Activated B cell treated with CpG ODN at 0.5 μM for 24 hours (primary cell): ENCODE measurements at regions not wholly inside any gene's neighbourhood (a gene's known extent, or its start where the extent isn't known, plus 50 kb on each side); places are given as distances from the start of the nearest gene placed in this dataset.

ENCODE experiments used
- ATAC-seq: fragments of 200-7000 bp; cut with Tn5 transposase; one replicate; pipeline ENCODE4 v1.10.0; 2021; ENCODE audit warnings: low read depth, mild to moderate bottlenecking, moderate library complexity
- CTCF ChIA-PET: fragments of 350-600 bp; sonication (Branson Sonifier 250); formaldehyde crosslinking; loops from one replicate; lab custom pipeline; 2021; ENCODE audit warnings: antibody characterized with exemption; lab: Charles Lee
- POLR2A ChIA-PET: fragments of 350-600 bp; sonication (Branson Sonifier 250); formaldehyde crosslinking; loops from one replicate; lab custom pipeline; 2021; ENCODE audit warnings: antibody characterized with exemption; lab: Charles Lee
- DNase-seq: peaks from one replicate; pipeline ENCODE4 v3.0.0; 2022
- H3K27ac Mint-ChIP-seq: one replicate; pipeline ENCODE4 v1.8.0; 2020; ENCODE audit warnings: mixed read lengths
- H3K27me3 Mint-ChIP-seq: one replicate; pipeline ENCODE4 v1.8.0; 2021; ENCODE audit warnings: mixed read lengths
- H3K36me3 Mint-ChIP-seq: one replicate; pipeline ENCODE4 v1.8.0; 2021; ENCODE audit warnings: low read depth, mixed read lengths
- H3K4me1 Mint-ChIP-seq: one replicate; pipeline ENCODE4 v1.8.0; 2021; ENCODE audit warnings: mixed read lengths
- H3K4me3 Mint-ChIP-seq: one replicate; pipeline ENCODE4 v1.8.0; 2020; ENCODE audit warnings: mild to moderate bottlenecking, mixed read lengths
- H3K9me3 Mint-ChIP-seq: one replicate; pipeline ENCODE4 v1.8.0; 2020; ENCODE audit warnings: mixed read lengths
- intact Hi-C: fragments of 100-400 bp; cut with micrococcal nuclease; formaldehyde crosslinking; loops from one replicate; pipeline ENCODE4 v1.15.1; 2024
- TF ChIP-seq, protein P1 (sequence below): fragments of 200-600 bp; IDR thresholded peaks from one replicate; pipeline ENCODE4 v1.8.0; 2022; ENCODE audit warnings: antibody characterized with exemption, mild to moderate bottlenecking

DNA sequence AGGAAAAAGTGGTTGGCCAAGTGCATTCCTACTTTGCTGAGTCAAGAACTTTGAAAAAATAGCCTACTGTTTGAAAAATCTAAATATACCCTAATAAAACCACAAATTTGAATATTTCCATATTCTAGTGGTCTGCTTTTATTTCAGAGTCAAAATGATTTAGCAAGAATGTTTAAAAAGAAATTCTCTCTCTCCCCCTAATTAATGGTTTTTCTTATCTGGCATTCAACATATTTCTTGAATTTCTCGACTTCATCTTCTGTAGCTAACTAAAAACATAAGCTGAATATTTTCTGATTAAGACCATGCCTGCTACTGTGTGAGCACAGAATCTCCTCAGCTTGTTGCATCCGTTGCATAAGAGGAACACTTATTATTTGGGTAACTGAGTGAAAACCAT is 563.5 kb upstream of the TBL1XR1 start:
- H3K9me3 Mint-ChIP-seq: no peaks in the 10 kb centered on the region
- POLR2A ChIA-PET: no interaction called here
- intact Hi-C loops: no loop called here
- TF ChIP-seq, protein P1, sequence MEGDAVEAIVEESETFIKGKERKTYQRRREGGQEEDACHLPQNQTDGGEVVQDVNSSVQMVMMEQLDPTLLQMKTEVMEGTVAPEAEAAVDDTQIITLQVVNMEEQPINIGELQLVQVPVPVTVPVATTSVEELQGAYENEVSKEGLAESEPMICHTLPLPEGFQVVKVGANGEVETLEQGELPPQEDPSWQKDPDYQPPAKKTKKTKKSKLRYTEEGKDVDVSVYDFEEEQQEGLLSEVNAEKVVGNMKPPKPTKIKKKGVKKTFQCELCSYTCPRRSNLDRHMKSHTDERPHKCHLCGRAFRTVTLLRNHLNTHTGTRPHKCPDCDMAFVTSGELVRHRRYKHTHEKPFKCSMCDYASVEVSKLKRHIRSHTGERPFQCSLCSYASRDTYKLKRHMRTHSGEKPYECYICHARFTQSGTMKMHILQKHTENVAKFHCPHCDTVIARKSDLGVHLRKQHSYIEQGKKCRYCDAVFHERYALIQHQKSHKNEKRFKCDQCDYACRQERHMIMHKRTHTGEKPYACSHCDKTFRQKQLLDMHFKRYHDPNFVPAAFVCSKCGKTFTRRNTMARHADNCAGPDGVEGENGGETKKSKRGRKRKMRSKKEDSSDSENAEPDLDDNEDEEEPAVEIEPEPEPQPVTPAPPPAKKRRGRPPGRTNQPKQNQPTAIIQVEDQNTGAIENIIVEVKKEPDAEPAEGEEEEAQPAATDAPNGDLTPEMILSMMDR: no peak
- no peaks in the 10 kb centered on the region for H3K36me3 Mint-ChIP-seq
- no peak overlapping the region for H3K4me3 Mint-ChIP-seq
- no peaks in the 10 kb centered on the region for H3K27me3 Mint-ChIP-seq
- CTCF ChIA-PET: no interaction called here
- no peak overlapping the region for H3K27ac Mint-ChIP-seq
- H3K4me1 Mint-ChIP-seq: no peaks in the 10 kb centered on the region
- ATAC-seq (no peak), DNase-seq (no peak)

DNA sequence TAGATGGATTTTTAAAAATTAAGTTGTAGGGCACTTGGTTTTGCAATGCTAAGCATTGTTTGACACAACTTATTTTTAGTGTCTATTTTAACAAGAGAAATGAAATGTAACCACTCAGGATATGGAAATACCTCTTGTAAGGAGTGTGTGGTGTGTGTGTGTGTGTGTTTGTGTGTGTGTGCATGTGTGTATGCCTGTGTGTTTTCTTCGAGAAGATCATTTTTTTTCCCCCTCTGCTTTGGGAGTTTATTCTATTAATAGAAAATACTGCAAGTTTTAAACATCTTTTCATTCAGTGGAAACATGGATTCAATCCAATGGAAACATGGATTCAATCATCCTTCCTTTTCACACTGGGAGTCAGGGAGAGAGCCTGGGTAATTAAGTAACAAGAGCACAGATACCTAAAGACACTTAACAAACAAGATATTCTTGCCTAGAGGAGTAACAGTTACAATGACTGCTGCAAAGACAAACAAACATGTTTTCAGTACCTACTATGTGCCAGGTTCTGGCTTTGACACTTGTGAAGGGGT is 567.2 kb upstream of the TBL1XR1 start:
- TF ChIP-seq, protein P1: no peak
- Mint-ChIP-seq H3K9me3 (peaks cover 10% of the 10 kb centered on the region), H3K27me3 (no peaks in the 10 kb centered on the region), H3K4me1 (no peaks in the 10 kb centered on the region), H3K27ac (no peak overlapping the region), H3K36me3 (no peaks in the 10 kb centered on the region), H3K4me3 (no peak overlapping the region)
- intact Hi-C loops: no loop called here
- ATAC-seq (no peak), DNase-seq (no peak)
- ChIA-PET CTCF (no interaction called here), POLR2A (no interaction called here)

DNA sequence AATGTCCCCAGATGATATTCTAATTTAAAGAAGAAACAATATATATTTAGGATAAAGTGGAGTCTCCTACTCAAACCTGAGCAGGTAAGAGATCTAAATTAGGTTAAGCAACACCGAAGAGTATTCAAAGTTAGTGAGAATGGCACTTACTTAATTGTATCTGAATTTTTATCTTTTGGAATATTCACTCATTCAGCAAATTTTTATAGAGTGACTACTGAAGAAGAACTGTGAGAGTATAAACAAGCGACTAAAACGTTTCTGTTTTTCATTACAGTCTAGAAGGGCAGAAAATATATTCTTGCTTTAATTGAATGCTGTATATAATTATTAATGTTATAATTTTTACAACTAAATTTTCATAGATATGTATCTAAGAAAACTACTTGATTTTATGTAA is 567.7 kb upstream of the TBL1XR1 start:
- Mint-ChIP-seq H3K36me3 (no peaks in the 10 kb centered on the region), H3K4me3 (no peak overlapping the region), H3K9me3 (peaks cover 10% of the 10 kb centered on the region), H3K4me1 (no peaks in the 10 kb centered on the region), H3K27ac (no peak overlapping the region), H3K27me3 (no peaks in the 10 kb centered on the region)
- CTCF ChIA-PET: interaction anchor here (1.1 kb wide), 1 partner anchor 13 kb away, joined by 4 read pairs; no protein-coding TSS in a partner anchor
- intact Hi-C loops: no loop called here
- TF ChIP-seq, protein P1: no peak
- ATAC-seq: no peak
- POLR2A ChIA-PET: no interaction called here
- no peak for DNase-seq

DNA sequence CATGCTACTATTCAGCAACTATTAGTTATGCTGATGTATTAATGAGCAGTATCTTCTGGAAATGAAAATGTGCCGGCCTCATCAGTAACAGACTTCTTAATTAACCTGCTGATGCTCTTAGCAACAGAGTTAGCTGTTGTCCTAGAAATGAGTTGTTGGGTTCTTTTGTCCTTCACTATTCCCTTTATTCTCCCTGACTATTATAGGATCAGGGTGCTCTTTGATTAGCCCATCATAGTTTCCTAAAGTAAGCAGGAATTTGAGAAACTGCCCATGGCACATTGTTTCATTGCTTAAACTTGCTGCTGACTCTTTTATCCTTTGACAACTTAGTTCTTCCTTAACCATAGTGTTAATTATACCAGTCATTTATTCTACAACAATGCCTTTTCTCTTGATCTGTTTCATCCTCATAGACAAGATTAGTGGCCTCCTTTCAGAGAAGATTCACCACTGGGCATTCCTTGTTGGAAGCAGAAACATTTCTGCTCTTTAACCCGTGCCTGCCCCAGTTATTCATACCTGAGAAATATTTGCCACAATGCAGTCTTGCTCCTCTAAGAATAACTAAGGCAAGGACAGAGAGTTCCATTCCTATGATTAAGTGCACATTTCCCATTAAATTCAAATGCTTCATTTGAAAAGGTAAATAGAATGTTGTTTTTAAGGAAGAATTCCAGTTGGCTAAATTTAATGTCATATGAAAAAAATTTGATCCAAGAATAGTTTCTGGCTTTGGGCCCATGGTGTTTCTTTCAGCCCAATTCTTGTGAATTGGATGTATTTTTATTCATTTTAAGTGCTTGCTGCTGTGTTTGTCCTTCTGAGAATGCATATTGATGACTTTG is 573.3 kb upstream of the TBL1XR1 start:
- no peak for ATAC-seq
- Mint-ChIP-seq H3K4me3 (no peak overlapping the region), H3K27me3 (no peaks in the 10 kb centered on the region), H3K9me3 (peaks cover 10% of the 10 kb centered on the region), H3K36me3 (no peaks in the 10 kb centered on the region), H3K4me1 (peaks cover 12% of the 10 kb centered on the region), H3K27ac (no peak overlapping the region)
- intact Hi-C loops: loop anchor here (10.0 kb wide), 1 partner anchor 486 kb away; no protein-coding TSS in a partner anchor
- ChIA-PET POLR2A (no interaction called here), CTCF (no interaction called here)
- DNase-seq: no peak
- TF ChIP-seq, protein P1: no peak

DNA sequence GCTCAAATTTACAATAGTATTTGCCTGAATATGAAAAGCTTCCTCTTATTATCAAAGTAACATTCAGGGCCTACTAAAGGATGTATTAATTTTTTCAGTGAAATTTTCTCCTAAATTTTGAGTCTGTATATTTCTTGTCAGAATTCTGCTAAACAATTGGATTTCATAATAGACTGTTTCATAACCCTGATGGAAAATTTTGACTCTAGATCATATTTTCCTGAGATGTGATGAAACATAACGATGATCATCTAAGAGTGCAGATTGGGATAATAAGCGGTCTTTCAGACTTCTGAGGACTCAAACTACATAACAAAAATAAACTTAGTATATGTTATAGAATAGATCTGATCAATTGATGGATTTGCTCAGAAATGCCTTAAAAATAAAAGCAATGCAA is 574.5 kb upstream of the TBL1XR1 start:
- DNase-seq (no peak), ATAC-seq (no peak)
- Mint-ChIP-seq H3K36me3 (no peaks in the 10 kb centered on the region), H3K27me3 (no peaks in the 10 kb centered on the region), H3K9me3 (peaks cover 10% of the 10 kb centered on the region), H3K4me1 (peaks cover 12% of the 10 kb centered on the region), H3K27ac (no peak overlapping the region), H3K4me3 (no peak overlapping the region)
- TF ChIP-seq, protein P1: no peak
- POLR2A ChIA-PET: no interaction called here
- intact Hi-C loops: loop anchor here (10.0 kb wide), 1 partner anchor 487 kb away; no protein-coding TSS in a partner anchor
- CTCF ChIA-PET: no interaction called here
